ELF-1 (cell line): ENCODE measurements at regions not wholly inside any gene's neighbourhood (a gene's known extent, or its start where the extent isn't known, plus 50 kb on each side); places are given as distances from the start of the nearest gene placed in this dataset.

ENCODE experiments used
- DNase-seq: peaks from one replicate; pipeline ENCODE4 v3.0.0-alpha.2; 2016; ENCODE audit warnings: low read depth, low spot score

DNA sequence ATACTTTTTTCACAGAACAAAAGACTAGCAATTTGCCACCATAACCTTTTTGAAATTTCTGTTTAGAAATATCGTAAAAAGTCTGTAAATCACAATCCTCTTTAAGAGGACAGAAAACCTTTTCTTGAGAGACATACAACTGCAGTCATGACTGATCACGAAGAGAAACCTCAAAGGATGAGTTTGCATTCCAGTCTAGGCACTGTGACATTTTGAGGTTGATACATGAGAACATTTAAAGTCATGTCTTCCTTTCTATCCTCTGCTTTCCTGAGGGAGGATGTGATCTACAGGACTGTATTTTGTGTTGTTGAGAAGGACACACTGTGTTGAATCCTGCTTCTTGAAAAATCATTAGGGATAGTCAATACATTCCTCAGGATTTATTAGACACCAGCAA is 476.7 kb upstream of the CCDC179 start:
- DNase-seq: no peak

DNA sequence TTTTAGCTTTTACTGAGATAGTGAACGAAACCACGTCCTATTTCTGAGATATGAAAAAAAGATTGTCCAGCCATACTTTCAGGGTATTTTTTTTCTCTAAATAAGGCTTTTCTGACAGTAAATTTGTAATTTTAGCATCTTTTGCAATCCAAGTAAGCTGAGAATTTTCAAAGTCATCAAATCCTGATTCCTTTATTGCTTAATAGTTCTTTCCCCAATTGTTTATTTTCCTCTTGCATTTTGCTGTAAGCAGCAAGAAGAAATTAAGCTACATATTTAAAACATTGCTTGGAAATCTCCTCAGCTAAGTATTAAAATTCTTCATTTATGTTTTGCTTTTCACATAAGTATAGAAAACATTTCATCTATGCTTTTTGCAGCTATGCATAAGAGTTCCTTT is 493.3 kb upstream of the CCDC179 start:
- no peak for DNase-seq

DNA sequence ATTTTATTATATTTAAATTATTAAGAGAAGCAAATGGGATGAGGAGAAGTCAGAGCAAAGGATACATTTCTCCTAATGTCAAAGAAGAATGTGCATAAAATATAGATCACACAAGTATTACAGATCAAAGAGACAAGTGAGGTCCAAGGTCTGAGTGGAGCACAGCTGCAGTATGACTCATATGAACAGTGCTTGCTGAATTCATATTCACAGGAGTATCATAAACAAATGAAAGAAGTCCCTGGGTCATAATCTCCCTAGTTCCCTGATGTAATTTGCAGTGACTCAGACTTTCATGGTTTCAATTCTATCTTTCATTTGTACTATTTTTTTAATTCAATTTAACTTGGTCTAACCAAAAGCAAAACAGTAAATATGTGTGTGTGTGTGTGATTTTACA is 499.0 kb upstream of the CCDC179 start:
- no peak for DNase-seq

DNA sequence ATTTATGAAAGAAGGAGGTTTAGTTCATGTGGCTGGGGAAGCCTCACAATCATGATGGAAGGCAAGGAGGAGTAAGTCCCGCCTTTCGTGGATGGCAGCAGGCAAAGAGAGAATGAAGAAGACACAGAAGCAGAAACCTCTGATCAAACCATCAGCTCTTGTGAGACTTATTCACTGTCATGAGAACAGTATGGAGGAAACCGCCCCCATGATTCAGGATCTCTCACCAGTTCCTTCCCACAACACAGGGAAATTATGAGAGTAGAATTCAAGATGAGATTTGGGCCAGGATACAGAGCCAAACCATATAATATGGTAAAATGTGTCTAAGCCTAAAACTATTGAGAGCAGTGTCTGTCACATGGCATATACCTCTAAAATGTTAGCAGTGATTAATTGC is 503.8 kb upstream of the CCDC179 start:
- no peak for DNase-seq

DNA sequence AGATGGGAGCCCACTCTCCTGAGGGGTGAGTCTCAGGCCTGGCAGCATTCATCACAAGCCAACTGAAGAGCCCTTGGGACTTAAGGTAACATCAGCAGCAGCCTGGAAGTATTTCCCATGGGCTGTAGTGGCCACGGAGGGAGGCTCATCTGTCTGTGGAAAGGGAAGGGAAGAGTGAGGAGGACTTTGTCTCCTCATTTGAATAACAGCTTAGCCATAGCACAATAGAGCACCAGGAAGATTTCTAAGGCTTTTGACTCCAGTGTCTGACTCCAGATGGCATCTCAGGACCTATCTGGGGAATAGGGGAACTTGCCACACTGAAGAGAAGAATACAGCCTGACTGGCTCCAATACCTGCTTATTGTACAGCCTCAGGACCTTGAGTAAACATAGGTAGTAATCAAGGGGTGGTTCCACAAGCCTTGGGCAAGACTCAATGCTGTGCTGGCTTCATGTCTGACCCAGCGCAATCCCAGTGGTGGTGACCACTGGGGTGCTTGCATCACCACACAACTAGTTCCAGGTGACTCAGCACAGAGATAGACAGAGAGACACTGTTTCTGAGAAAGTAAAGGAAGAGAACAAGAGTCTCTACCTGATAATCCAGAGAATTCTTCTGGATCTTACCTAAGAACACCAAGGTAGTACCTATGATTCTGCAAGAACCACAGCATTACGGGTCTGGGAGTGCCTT is 510.5 kb upstream of the CCDC179 start:
- DNase-seq: no peak

DNA sequence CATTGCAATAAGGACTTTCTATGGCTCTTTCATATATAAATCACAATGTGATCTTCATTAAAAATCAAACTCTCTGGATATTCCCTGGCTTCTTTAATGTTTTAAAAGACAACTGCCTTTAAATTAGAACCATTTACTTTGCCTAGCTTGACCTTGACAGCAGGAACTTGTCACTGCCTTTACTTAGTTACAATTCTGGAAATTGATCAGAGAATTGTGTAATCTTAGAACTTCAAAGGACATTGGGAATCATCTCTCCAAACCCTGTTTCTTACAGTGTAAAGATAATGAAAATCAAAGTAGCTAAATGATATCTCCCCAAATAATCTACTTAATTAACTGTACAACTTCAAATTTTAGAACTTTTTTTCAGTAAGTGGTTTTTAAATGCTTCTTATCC is 517.6 kb upstream of the CCDC179 start:
- DNase-seq: no peak

DNA sequence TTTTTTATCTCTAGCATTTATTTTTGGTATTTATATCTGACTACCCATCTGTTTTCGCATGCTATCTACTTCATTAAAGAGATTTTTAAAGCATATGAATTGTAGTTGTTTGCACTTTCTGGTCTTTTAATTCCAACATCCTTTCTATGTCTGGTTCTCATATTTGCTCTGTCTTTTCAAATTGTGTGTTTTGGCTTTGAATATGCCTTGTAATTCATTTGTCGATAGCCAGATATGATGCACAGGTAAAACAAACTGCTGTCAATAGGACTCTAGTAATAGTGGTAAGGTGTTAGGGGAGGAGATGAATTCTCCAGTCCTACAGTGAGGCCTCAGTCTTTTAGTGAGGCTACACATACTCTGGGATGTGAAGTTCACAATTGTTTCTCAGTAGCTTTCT is 530.8 kb upstream of the CCDC179 start:
- DNase-seq: no peak

DNA sequence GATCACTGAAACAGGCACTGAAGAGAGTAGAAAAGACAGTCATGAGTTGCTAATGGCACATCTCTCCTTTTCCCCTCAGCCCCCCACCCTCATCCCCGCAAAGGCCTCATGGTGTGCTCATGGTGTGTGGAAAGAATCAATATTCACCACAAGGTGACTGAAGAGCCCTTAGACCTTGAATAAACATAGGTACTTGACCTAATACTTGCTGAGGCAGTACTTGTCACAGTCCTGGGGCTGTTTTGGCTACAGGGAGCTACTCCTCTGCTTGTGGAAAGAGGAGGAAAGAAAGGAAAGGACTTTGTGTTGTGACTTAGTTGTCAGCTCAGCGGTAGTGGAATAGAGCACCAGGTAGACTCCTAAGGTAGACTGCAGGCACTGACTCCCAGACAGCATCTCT is 537.8 kb upstream of the CCDC179 start:
- no peak for DNase-seq

DNA sequence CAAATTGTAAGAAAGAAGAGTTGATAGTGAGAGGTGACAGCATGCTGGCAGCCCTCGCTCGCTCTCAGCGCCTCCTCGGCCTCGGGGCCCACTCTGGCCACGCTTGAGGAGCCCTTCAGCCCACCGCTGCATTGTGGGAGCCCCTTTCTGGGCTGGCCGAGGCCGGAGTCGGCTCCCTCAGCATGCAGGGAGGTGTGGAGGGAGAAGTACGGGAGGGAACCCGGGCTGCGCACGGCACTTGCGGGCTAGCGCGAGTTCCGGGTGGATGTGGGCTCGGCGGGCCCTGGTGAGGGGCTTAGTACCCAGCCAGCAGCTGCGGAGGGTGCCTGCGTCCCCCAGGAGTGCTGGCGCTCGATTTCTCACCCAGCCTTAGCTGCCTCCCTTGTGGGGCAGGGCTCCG is 539.7 kb upstream of the CCDC179 start:
- no peak for DNase-seq

DNA sequence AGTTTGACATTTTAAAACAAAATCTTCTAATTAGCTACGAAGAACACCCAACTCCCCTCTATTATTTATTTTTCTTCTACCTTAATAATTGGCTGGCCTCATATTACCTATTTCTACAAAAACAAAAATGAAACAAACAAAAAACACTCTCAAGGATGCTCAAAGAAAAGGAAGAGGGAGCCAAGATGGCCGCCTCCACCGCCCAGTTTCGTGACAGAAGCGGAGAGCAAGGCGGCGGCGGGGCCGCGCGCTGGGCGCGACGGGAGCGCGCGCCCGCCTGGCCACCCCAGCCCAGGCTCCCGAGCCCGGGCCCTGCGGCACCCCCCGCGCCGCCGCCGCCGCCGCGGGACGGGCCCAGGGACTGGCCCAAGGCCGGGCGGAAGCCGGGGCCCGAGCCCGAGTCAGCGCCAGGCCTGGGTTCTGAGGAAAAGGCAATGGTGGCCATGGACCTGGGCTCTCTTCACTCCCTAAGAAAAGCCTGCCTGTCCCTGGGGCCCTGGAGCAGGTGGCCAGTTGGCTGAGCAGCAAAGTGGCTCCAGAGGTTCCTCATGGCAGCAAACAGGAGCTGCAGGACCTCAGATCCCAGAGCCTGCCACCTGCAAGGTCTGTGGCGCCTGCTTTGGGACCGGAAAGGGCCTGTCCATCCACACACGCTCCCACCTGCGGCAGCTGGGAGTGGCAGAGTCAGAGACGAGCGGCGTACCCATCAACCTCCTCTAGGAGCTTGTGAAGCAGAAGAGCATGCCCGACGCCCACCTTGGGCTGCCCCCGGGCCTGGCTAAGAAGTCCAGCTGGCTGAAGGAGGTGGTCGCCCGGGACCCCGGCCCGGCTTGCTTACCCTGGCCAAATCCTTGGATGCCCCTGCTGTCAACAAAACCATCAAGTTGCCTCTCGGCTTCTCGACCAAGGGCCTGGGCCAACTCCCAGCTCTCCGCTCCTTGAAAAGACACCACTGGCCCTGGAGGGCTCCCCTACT is 543.2 kb upstream of the CCDC179 start:
- no peak for DNase-seq

DNA sequence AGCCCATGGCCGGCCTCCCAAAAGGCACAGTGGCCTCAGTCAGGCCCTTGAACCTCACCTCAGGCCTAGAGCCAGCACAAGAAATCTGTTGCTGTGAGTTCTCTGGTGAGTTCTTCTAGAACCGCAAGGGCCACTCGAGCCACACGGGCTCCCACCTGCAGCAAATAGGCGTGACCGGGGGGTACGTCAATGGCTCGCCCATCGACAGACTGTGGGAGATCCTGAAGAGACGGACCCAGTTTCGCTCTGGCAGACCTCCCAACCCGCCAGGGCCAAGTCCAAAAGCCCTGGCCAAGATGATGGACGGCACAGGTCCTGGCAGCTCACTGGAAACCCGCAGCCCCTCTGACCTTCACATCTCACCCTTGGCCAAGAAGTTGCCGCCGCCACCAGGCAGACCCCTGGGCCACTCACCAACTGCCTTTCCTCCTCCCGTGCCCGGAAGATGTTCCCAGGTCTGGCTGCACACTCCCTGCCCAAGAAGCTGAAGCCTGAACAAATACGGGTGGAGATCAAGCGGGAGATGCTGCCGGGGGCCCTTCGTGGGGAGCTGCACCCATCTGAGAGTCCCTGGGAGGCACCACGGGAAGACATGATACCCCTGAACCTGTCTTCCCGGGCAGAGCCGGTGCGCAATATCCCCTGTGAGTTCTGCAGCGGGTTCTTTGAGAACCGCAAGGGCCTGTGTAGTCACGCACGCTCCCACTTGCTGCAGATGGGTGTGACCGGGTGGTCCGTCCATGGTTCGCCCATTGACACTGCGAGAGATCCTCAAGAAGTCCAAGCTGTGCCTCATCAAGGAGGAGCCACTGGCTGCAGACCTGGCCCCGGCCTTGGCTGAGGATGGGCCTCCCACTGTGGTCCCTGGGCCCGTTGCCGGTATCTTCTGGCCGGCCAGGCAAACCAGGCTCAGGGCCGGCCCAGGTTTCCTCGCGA is 544.2 kb upstream of the CCDC179 start:
- DNase-seq: no peak

DNA sequence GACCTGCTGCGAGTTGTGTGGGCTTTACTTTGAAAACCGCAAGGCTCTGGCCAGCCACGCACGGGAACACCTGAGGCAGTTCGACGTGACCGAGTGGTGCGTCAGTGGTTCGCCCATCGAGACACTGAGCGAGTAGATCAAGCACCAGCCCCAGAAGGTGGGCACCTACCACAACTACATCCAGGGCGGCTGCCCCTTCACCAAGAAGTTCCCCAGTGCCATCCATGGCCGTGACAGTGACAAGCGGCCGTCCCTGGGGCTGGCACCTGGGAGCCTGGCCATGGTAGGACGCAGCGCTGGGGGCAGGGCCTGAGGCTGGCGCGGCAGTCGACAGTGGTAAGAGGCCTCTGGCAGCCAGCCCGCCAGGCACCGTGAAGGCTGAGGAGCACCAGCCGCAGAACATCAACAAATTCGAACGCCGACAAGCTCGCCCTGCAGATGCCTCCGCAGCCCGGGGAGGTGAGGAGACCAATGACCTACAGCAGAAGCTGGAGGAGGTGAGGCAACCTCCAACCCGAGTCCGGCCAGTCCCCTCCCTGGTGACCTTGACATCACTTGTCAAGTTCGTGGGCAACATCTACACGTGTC is 545.2 kb upstream of the CCDC179 start:
- no peak for DNase-seq

DNA sequence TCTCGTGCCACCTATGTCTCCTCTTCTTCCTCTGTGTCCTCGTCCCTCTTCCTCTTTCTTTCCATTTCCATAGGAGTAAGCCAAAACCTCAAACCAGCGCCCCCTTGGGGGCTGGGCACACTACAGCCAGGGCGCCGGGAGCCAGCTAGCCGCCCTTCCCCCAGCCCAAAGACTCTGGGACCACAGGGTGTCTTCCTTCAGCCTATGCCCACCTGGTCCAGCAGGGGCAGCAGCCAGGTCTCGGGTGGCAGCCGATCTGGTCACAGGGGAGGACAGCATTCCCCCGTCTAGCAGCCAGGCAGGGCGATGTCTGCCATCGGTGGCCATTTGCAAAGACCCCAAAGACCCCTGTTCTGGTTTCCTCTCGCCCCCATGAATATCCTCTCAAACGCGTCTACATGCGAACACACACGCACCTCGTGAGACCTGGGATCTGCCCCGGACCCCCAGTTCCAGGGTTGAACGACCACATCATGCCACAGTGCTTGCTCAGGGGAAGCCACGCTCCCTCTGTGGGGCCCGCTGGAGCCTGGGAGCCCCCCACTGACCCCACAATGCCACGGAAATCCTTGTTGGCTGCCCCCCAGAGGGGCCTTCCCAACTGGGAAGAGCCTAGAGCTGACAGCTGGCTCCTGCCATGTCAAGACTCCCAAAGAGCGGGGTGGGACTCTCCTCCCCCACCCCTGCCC is 546.0 kb upstream of the CCDC179 start:
- DNase-seq: peak; percentile 22

DNA sequence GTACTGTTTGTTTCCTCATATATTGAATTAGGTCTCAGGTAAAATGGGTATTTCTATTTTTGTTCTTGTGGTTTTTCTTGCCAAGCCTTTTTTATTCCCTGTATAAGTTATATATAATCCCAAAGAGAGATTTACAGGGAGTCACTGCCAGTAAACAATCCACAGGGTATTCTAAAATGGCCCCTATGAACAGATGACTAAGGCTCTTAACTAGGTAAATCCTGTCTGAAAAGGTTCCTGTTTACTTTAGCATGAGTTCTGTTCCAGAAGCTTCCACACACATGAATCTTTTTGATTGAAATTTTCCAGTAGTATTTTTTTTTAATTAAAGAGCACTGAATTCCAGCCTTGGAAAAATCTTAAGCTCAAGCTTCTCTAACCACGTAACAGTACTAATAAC is 552.8 kb upstream of the CCDC179 start:
- DNase-seq: no peak

DNA sequence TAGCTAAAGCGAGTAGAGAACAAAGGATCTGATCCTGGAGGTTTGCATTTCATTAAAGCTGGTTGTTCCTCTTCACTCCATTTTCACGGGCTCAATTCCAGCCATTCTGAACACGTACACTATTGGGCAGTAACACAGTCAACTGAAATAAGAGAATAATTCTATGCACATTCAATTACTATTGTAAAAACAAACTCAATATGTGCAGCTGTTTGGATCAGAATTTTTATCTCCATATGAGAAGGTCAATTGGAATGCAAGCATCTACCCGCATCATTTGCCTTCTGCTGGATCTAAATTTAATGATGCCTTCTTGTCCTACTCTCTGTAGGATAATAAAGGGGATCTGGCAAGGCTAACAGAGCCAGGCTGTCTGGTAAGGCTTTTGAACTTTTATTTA is 562.8 kb upstream of the CCDC179 start:
- DNase-seq: no peak

DNA sequence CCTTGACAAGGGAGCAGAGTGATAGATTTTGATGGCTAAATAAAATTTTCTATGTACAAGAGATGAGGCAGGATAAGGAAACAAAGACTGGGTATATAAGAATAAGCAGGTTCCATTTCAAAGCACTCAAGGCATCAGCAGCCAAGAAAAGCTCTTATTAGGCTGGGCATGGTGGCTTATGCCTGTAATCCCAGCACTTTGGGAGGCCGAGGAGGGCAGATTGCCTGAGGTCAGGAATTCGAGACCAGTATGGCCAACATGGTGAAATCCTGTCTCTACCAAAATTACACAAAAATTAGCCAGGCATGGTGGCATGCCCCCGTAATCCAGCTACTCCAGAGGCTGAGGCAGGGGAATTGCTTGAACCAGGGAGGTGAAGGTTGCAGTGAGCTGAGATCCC is 563.4 kb upstream of the CCDC179 start:
- no peak for DNase-seq

DNA sequence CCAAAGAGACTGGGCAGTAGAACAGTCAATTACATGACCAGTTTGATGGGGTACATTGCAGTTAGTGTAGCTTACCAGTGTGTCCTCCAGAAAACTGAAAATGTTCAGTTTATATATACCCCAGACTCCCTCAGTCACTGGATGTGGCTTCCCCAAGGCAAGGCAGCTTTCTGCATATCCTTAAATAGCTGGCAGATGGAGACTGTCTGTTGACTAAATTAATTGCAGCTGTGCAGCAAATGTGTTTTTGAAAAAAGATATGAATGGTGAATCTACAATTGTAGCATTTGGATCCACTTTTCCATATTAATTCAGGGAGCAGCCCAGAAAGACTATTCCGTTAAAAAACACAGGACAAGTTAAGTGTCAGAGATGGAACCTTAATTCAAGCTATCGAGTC is 565.1 kb upstream of the CCDC179 start:
- DNase-seq: no peak

DNA sequence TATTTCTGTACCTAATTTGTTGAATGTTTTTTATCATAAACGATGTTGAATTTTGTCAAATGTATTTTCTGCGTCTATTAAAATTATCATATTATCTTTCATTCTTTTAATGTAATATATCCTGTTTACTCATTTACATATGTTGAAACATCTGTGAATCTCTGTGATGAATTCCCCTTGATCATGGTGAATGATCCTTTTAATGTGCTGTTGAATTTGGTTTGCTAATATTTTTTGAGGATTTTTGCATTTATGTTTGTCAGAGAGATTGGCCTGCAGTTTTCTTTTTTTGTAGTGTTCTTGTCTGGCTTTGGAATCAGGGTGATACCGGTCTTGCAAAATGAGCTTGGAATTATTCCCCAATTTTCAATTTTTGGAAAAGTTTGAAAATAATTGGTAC is 569.3 kb upstream of the CCDC179 start:
- DNase-seq: no peak

DNA sequence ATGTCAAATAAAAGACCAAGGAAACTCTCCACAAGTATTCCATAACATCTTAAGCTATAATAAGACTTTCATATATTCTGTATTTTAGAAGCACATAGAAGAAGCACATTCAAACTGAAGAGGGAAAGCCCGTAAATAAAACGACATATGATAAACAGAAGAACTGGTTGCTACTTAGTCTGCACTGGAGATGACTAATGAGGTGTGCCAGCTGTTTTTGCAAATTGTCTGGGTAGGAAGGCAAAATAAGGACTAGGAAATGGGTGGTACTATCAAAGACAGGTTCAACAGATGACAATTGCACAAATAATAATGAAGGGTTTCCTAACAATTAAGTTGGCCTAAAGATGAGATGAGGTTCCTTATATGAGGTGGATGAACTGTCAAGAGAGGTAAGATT is 593.2 kb upstream of the CCDC179 start:
- DNase-seq: no peak

DNA sequence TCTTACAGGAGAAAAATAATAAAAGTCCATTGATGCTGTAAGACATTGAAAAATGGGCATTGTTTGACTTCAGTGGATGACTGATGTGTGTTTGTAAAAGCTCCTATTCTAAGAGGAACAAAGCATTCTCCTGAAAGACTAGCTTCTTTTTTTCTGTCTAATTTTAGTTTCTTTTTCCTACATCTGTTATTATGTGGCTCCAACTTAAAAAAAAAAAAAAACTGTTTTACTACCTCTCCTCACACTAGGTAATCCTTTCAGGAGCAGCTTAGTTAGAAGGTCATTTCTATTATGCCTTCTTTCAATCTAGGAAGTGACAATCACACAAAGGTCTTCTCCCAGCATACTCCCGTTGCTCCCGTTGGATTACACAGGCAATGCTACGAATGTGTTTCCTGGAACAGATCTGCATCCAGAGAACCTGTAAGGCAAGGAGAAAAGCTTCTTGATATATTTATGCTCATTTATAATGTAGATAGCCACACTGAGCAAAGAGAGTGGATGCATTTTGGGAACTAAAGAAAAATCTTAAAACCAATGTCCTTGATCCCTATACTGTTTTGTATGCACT is 595.1 kb upstream of the CCDC179 start:
- DNase-seq: no peak

DNA sequence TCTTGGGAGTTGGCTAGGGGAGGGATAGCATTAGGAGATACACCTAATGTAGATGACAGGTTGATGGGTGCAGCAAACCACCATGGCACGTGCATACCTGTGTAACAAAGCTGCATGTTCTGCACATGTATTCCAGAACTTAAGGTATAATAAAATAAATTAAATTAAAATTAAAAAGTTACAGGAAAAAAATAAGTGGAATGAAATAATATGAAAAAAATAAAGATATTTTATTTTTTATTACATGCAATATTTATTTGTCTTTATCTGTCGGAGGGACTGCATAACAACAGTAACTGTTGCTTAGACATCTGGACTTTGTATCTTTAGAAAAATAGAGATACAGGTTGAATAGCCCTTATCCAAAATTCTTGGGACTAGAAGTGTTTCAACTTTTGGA is 597.4 kb upstream of the CCDC179 start:
- DNase-seq: no peak
